CD8-positive, alpha-beta memory T cell (primary cell): ENCODE measurements at regions not wholly inside any gene's neighbourhood (a gene's known extent, or its start where the extent isn't known, plus 50 kb on each side); places are given as distances from the start of the nearest gene placed in this dataset.

Experiments
- CTCF ChIA-PET: fragments of 350-600 bp; sonication (Branson Sonifier 250); formaldehyde crosslinking; loops from one replicate; lab custom pipeline; 2021; ENCODE audit warnings: antibody characterized with exemption; lab: Charles Lee
- POLR2A ChIA-PET: fragments of 350-600 bp; sonication (Branson Sonifier 250); formaldehyde crosslinking; loops from one replicate; lab custom pipeline; 2021; ENCODE audit warnings: antibody characterized with exemption; lab: Charles Lee
- DNase-seq, 5 donors: peaks; one replicate each; pipeline versions ENCODE4 v3.0.0 to v3.0.0-alpha.2; 2020 to 2022; ENCODE audit warnings: mixed read lengths in 1 of 5
- H3K27ac ChIP-seq: one replicate; pipeline ENCODE4 v1.7.0; 2013; ENCODE audit warnings: low read depth, mild to moderate bottlenecking, low read length, moderate library complexity
- H3K27me3 ChIP-seq: 2 replicates; pipeline ENCODE4 v1.7.0; 2013; ENCODE audit warnings: low read length, mild to moderate bottlenecking; ENCODE audit not compliant: insufficient read depth, poor library complexity, severe bottlenecking
- H3K36me3 ChIP-seq: 2 replicates; pipeline ENCODE4 v1.7.0; 2013; ENCODE audit warnings: mild to moderate bottlenecking, low read length, moderate library complexity; ENCODE audit not compliant: insufficient read depth
- H3K4me1 ChIP-seq: 2 replicates; pipeline ENCODE4 v1.7.0; 2013; ENCODE audit warnings: mild to moderate bottlenecking, low read length, moderate library complexity; ENCODE audit not compliant: insufficient read depth
- H3K4me3 ChIP-seq: 2 replicates; pipeline ENCODE4 v1.7.0; 2013; ENCODE audit warnings: mild to moderate bottlenecking, low read length
- H3K9me3 ChIP-seq: 2 replicates; pipeline ENCODE4 v1.7.0; 2013; ENCODE audit warnings: mild to moderate bottlenecking, low read length
- H3K27ac Mint-ChIP-seq, 8 donors: one replicate each; pipeline ENCODE4 v1.8.0; 2020 to 2021; ENCODE audit warnings: mixed read lengths in 8 of 8, mild to moderate bottlenecking in 6 of 8, inconsistent platforms in 3 of 8, moderate library complexity in 3 of 8
- H3K27me3 Mint-ChIP-seq, 2 donors: one replicate each; pipeline ENCODE4 v1.8.0; 2020 to 2021; ENCODE audit warnings: mixed read lengths in 2 of 2, mild to moderate bottlenecking in 1 of 2, moderate library complexity in 1 of 2
- H3K36me3 Mint-ChIP-seq, 3 donors: one replicate each; pipeline ENCODE4 v1.8.0; 2020 to 2021; ENCODE audit warnings: mixed read lengths in 3 of 3, inconsistent platforms in 1 of 3, mild to moderate bottlenecking in 1 of 3
- H3K4me1 Mint-ChIP-seq, 3 donors: one replicate each; pipeline ENCODE4 v1.8.0; 2020 to 2021; ENCODE audit warnings: mixed read lengths in 3 of 3, inconsistent platforms in 1 of 3, mild to moderate bottlenecking in 1 of 3
- H3K4me3 Mint-ChIP-seq, 7 donors: one replicate each; pipeline ENCODE4 v1.8.0; 2020 to 2021; ENCODE audit warnings: mixed read lengths in 7 of 7, mild to moderate bottlenecking in 6 of 7, moderate library complexity in 4 of 7, inconsistent platforms in 2 of 7
- H3K9me3 Mint-ChIP-seq, 5 donors: one replicate each; pipeline ENCODE4 v1.8.0; 2020 to 2022; ENCODE audit warnings: mixed read lengths in 5 of 5, mild to moderate bottlenecking in 3 of 5, moderate library complexity in 2 of 5, inconsistent platforms in 1 of 5

- ChIA-PET CTCF (no interaction called here), POLR2A (no interaction called here)
- Histone ChIP-seq H3K27ac (no peak overlapping the region), H3K9me3 (no peaks in the 10 kb centered on the region), H3K4me1 (no peaks in the 10 kb centered on the region), H3K36me3 (no peaks in the 10 kb centered on the region), H3K4me3 (no peak overlapping the region), H3K27me3 (no peaks in the 10 kb centered on the region)
- Mint-ChIP-seq H3K27ac (no peak overlapping the region), H3K27me3 (peaks cover 5 to 8% of the 10 kb centered on the region in 2 donors), H3K9me3 (peaks cover 0 to 3% (median 0%) of the 10 kb centered on the region in 5 donors), H3K36me3 (no peaks in the 10 kb centered on the region), H3K4me3 (no peak overlapping the region), H3K4me1 (no peaks in the 10 kb centered on the region)
- no peak for DNase-seq
Measured at GRCh38 chr4:10753856-10754402, 69.4 kb upstream of the CLNK start.

GRCh38 chr4:10753336-10753735 lies 68.8 kb upstream of the CLNK start:
- Histone ChIP-seq H3K4me3 (no peak overlapping the region), H3K36me3 (no peaks in the 10 kb centered on the region), H3K27ac (no peak overlapping the region), H3K27me3 (no peaks in the 10 kb centered on the region), H3K4me1 (no peaks in the 10 kb centered on the region), H3K9me3 (no peaks in the 10 kb centered on the region)
- Mint-ChIP-seq H3K27me3 (peaks cover 8 to 9% of the 10 kb centered on the region in 2 donors), H3K9me3 (peaks cover 0 to 3% (median 0%) of the 10 kb centered on the region in 5 donors), H3K4me3 (no peak overlapping the region), H3K36me3 (no peaks in the 10 kb centered on the region), H3K27ac (no peak overlapping the region), H3K4me1 (no peaks in the 10 kb centered on the region)
- DNase-seq: no peak
- POLR2A ChIA-PET: no interaction called here
- CTCF ChIA-PET: no interaction called here

- H3K4me1 Mint-ChIP-seq: no peaks in the 10 kb centered on the region
- H3K27ac Mint-ChIP-seq: no peak overlapping the region
- no peaks in the 10 kb centered on the region for H3K36me3 Mint-ChIP-seq
- Histone ChIP-seq H3K36me3 (no peaks in the 10 kb centered on the region), H3K27ac (no peak overlapping the region), H3K27me3 (no peaks in the 10 kb centered on the region), H3K4me3 (no peak overlapping the region), H3K4me1 (no peaks in the 10 kb centered on the region), H3K9me3 (no peaks in the 10 kb centered on the region)
- H3K9me3 Mint-ChIP-seq: peaks cover 0 to 3% (median 0%) of the 10 kb centered on the region in 5 donors
- H3K27me3 Mint-ChIP-seq: peaks cover 8 to 9% of the 10 kb centered on the region in 2 donors
- POLR2A ChIA-PET: no interaction called here
- DNase-seq: no peak
- CTCF ChIA-PET: no interaction called here
- H3K4me3 Mint-ChIP-seq: no peak overlapping the region
Measured at GRCh38 chr4:10750714-10751113, 66.1 kb upstream of the CLNK start.

DNA sequence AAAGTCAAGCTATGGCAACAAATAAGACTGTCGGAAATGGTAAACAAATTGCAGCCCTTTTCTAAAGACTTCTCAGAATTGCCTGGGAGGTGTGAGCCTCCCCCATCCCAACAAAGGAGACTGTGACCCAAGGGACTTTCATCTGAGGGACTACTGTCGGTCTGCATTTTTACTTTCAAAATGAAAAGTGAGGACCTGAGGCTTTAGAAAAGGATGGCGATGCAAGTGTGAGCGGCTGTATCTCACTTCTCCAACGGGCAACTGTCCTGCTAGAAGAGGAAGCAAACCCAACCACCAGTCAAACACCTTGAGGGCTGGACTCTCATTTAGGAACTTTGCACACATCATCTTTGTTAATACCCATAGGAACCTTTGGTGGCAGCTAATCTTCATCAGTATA lies 62.6 kb upstream of the CLNK start:
- Mint-ChIP-seq H3K27ac (no peak overlapping the region), H3K4me3 (no peak overlapping the region), H3K4me1 (no peaks in the 10 kb centered on the region), H3K27me3 (peaks cover 3 to 5% of the 10 kb centered on the region in 2 donors), H3K36me3 (no peaks in the 10 kb centered on the region), H3K9me3 (peaks cover 0 to 3% (median 0%) of the 10 kb centered on the region in 5 donors)
- no peak overlapping the region for H3K27ac ChIP-seq
- no peak for DNase-seq
- H3K27me3 ChIP-seq: no peaks in the 10 kb centered on the region
- ChIA-PET POLR2A (no interaction called here), CTCF (no interaction called here)
- H3K4me3 ChIP-seq: no peak overlapping the region
- no peaks in the 10 kb centered on the region for H3K9me3 ChIP-seq
- no peaks in the 10 kb centered on the region for H3K4me1 ChIP-seq
- H3K36me3 ChIP-seq: no peaks in the 10 kb centered on the region

- Histone ChIP-seq H3K4me3 (no peak overlapping the region), H3K27me3 (no peaks in the 10 kb centered on the region), H3K4me1 (no peaks in the 10 kb centered on the region), H3K27ac (no peak overlapping the region), H3K9me3 (no peaks in the 10 kb centered on the region), H3K36me3 (no peaks in the 10 kb centered on the region)
- Mint-ChIP-seq H3K4me1 (no peaks in the 10 kb centered on the region), H3K27me3 (peaks cover under 1 to 5% of the 10 kb centered on the region in 2 donors), H3K27ac (no peak overlapping the region), H3K4me3 (no peak overlapping the region), H3K36me3 (no peaks in the 10 kb centered on the region), H3K9me3 (peaks cover 0 to 3% (median 0%) of the 10 kb centered on the region in 5 donors)
- no peak for DNase-seq
- POLR2A ChIA-PET: no interaction called here
- CTCF ChIA-PET: no interaction called here
Measured at GRCh38 chr4:10746371-10747171, 62.0 kb upstream of the CLNK start.

- H3K9me3 ChIP-seq: no peaks in the 10 kb centered on the region
- Mint-ChIP-seq H3K9me3 (no peaks in the 10 kb centered on the region), H3K4me1 (no peaks in the 10 kb centered on the region), H3K27ac (no peak overlapping the region), H3K4me3 (no peak overlapping the region), H3K27me3 (no peaks in the 10 kb centered on the region), H3K36me3 (no peaks in the 10 kb centered on the region)
- no peak for DNase-seq
- no peaks in the 10 kb centered on the region for H3K36me3 ChIP-seq
- no peak overlapping the region for H3K4me3 ChIP-seq
- no peaks in the 10 kb centered on the region for H3K4me1 ChIP-seq
- H3K27ac ChIP-seq: no peak overlapping the region
- POLR2A ChIA-PET: no interaction called here
- H3K27me3 ChIP-seq: no peaks in the 10 kb centered on the region
- CTCF ChIA-PET: no interaction called here
Measured at GRCh38 chr4:10743357-10743756, 58.8 kb upstream of the CLNK start.

GRCh38 chr4:10741961-10742699 lies 57.6 kb upstream of the CLNK start:
- Mint-ChIP-seq H3K27ac (no peak overlapping the region), H3K36me3 (no peaks in the 10 kb centered on the region), H3K4me3 (no peak overlapping the region), H3K4me1 (no peaks in the 10 kb centered on the region), H3K9me3 (no peaks in the 10 kb centered on the region), H3K27me3 (no peaks in the 10 kb centered on the region)
- H3K4me3 ChIP-seq: no peak overlapping the region
- H3K27me3 ChIP-seq: no peaks in the 10 kb centered on the region
- CTCF ChIA-PET: no interaction called here
- POLR2A ChIA-PET: interaction anchor here (0.6 kb wide), 1 partner anchor 1759 kb away, joined by 5 read pairs; no protein-coding TSS in a partner anchor
- H3K27ac ChIP-seq: no peak overlapping the region
- H3K4me1 ChIP-seq: no peaks in the 10 kb centered on the region
- DNase-seq: no peak
- no peaks in the 10 kb centered on the region for H3K9me3 ChIP-seq
- no peaks in the 10 kb centered on the region for H3K36me3 ChIP-seq
